ENCODE measurements at regions not wholly inside any gene's neighbourhood (a gene's known extent, or its start where the extent isn't known, plus 50 kb on each side); places are given as distances from the start of the nearest gene placed in this dataset.

- intact Hi-C loops (cut with micrococcal nuclease; ENCODE audit: unreplicated experiment) = no loop called here
- peaks cover 0 to 11% of the 10 kb centered on the region in 2 experiments; a peak in 2 of 5 replicates for H3K27me3 ChIP-seq (ENCODE audit: control insufficient read depth in 1 of 2, insufficient read depth in 2 of 2, low read length in 2 of 2)
- no peaks in the 10 kb centered on the region for H3K79me2 ChIP-seq (ENCODE audit: insufficient read depth, low read length)
- CTCF ChIA-PET (ENCODE audit: low intra/inter-chr PET ratio, low total read pairs) = no interaction called here
- H3K9me3 ChIP-seq (ENCODE audit: low read length) = no peaks in the 10 kb centered on the region
- 13% methylated on average over 4 of the region's 4 CpGs for WGBS (ENCODE audit: low lambda C conversion rate)
- H3K27ac ChIP-seq (ENCODE audit: extremely low read length, insufficient read depth, low read length) = no peak overlapping the region
- no peak overlapping the region for H3K4me2 ChIP-seq (ENCODE audit: low read depth, low read length)
- BruUV-seq (replicated peaks) = no TSS peak
- H3K36me3 ChIP-seq (replicated peaks in 1 of 2; ENCODE audit: control insufficient read depth in 1 of 2, insufficient read depth in 2 of 2, low read length in 2 of 2) = no peaks in the 10 kb centered on the region
- no peak overlapping the region for H2AFZ ChIP-seq (ENCODE audit: low read length)
- H3K4me3 ChIP-seq (replicated peaks in 1 of 3; ENCODE audit: insufficient read depth in 1 of 3, low read depth in 2 of 3, low read length in 3 of 3) = no peak overlapping the region
- FAIRE-seq = no peak
- TF ChIP-seq MLXIP (CRISPR knock-in tag; IDR thresholded peaks at IDR 0.05; ENCODE audit: borderline replicate concordance) = no peak
- no peak for TF ChIP-seq BHLHE40 (IDR thresholded peaks at IDR 0.05; ENCODE audit: low read length)
- no peak for TF ChIP-seq HNRNPL (IDR thresholded peaks at IDR 0.05; ENCODE audit: low read depth, low read length)
- no peak for TF ChIP-seq ZNF414 (CRISPR knock-in tag; IDR thresholded peaks at IDR 0.05)
- no peak for TF ChIP-seq ZFY (CRISPR knock-in tag; IDR thresholded peaks at IDR 0.05)
- TF ChIP-seq ZSCAN31 (CRISPR knock-in tag; IDR thresholded peaks at IDR 0.05; ENCODE audit: low read depth) = no peak
- no peak for TF ChIP-seq SMAD9 (CRISPR knock-in tag; IDR thresholded peaks at IDR 0.05)
- no peak for TF ChIP-seq THAP9 (CRISPR knock-in tag; IDR thresholded peaks at IDR 0.05; ENCODE audit: borderline replicate concordance)
- no peak for ATAC-seq
- DNase-seq (ENCODE audit: low spot score) = no peak
- H4K20me1 ChIP-seq (ENCODE audit: insufficient read depth, low read length) = no peaks in the 10 kb centered on the region
- H3K9ac ChIP-seq (ENCODE audit: insufficient read depth, low read depth, low read length) = no peak overlapping the region
- in situ Hi-C loops (cut with HindIII; ENCODE audit: extremely low pct_ligation_motif_present, low pct_unique_long_range_greater_than_20kb) = no loop called here
- no peaks in the 10 kb centered on the region for H3K4me1 ChIP-seq (ENCODE audit: insufficient read depth, low read length)
- POLR2A ChIA-PET = no interaction called here
Observed at GRCh38 chr12:105502426-105502930, 172.0 kb downstream of the C12orf75 start.
